HG03432 (cell line): ENCODE measurements at regions not wholly inside any gene's neighbourhood (a gene's known extent, or its start where the extent isn't known, plus 50 kb on each side); places are given as distances from the start of the nearest gene placed in this dataset.
"Not testable (repeated sequence)": the region's sequence is repeated elsewhere in the genome, so short reads cannot be mapped to it uniquely, and the experiment has no call there.

Source experiments
- ATAC-seq: cut with Tn5 transposase; IDR thresholded peaks from one replicate; pipeline ENCODE4 v1.9.1; 2021; ENCODE audit warnings: mild to moderate bottlenecking, moderate library complexity; ENCODE audit not compliant: unreplicated experiment

DNA sequence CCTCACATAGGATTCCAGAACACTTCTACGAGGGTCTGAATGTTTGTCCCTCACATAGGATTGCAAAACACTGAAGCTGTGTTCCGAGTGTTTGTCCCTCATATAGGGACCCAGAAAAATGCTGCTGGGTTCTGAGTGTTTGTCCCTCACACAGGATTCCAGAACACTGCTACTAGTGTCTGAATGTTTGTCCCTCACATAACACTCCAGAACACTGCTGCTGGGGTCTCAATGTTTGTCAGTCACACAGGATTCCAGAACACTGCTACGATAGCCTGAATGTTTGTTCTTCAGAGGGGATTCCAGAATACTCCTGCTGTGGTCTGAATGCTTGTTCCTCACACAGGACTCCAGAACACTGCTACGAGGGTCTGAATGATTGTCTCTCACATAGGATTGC lies 218.7 kb downstream of the FOXD4L6 start:
- ATAC-seq: no peak

DNA sequence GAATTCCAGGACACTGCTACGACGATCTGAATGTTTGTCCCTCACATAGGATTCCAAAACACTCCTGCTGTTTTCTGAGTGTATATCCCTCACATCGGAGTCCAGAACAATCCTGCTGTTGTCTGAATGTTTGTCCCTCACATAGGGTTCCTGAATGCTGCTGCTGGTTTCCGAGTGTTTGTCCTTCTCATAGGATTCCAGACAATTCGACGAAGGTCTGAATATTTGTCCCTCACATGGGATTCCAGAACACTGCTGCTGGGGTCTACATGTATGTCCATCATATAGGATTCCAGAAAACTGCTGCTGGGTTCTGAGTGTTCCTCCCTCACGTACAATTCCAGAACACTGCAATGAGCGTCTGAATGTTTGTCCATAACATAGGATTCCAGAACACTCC lies 219.4 kb downstream of the FOXD4L6 start:
- not testable (repeated sequence) for ATAC-seq

DNA sequence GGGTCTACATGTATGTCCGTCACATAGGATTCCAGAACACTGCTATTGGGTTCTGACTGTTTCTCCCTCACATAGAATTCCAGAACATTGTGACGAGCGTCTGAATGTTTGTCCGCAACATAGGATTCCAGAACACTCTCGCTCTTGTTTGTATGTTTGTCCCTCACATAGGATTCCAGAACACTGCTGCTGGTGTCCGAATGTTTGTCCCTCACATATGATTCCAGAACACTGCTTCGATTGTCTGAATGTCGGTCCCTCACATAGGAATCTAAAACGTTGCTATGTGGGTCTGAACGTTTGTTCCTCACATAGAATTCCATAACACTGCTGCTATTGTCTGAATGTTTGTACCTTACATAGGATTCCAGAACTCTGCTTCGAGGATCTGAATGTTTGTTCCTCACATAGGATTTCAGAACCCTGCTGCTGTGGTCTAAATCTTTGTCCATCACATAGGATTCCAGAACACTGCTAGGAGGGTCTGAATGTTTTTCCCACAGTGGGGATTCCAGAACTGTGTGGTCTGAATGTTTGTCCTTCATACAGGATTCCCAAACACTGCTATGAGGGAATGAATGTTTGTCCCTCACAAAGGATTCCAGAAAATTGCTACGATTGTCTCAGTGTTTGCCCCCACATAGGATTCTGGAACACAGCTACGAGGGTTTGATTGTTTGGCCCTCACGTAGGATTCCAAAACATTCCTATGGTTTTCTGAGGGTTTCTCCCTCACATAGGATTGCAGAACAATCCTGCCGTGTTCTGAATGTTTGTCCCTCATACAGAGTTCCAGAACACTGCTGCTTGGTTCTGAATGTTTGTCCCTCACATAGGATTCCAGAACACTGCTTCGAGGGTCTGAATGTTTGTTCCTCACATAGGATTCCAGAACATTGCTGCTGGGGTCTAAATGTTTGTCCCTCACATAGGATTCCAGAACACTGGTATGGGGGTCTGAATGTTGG lies 220.5 kb downstream of the FOXD4L6 start:
- no peak for ATAC-seq

DNA sequence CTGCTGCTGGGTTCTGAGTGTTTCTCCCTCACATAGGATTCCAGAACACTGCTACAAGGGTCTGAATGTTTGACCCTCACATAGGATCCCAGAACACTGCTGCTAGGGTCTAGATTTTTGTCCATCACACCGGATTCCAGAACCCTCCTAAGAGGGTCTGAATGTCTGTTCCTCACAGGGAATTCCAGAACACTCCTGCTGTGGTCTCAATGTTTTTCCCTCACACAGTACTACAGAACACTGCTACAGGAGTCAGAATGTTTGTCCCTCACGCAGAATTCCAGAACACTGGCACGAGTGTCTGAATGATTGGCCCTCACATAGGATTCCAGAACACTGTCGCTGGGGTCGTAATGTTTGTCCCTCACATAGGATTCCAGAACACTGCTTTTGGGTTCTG lies 221.6 kb downstream of the FOXD4L6 start:
- ATAC-seq: not testable (repeated sequence)

DNA sequence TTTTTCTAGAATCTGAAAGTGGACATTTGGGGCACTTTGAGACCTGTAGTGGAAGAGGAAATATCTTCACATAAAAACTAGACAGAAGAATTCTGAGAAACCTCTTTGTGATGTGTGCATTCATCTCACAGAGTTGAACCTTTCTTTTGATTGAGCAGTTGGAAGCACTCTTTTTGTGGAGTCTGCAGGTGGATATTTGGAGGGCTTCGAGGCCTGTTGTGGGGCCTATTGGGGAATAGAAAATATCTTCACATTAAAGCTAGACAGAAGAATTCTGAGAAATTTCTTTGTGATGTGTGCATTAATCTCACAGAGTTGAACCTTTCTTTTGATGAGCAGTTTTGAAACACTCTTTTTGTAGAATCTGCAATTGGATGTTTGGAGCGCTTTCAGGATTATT lies 236.2 kb downstream of the FOXD4L6 start:
- ATAC-seq: not testable (repeated sequence)

DNA sequence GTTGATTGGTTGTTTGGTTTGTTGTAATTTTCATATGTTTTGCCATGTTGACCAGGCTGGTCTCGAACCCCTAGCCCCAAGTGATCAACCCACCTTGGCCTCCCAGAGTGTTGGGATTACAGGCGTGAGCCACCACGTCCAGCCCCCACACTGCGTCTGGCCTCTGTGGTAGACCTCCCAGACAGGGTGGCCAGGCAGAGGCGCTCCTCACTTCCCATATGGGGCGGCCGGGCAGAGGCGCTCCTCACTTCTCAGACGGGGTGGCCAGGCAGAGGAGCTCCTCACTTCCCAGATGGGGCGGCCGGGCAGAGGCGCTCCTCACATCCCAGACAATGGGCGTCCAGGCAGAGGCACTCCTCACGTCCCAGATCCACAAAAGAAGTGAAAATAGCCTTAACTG lies 242.6 kb downstream of the FOXD4L6 start:
- ATAC-seq: not testable (repeated sequence)

DNA sequence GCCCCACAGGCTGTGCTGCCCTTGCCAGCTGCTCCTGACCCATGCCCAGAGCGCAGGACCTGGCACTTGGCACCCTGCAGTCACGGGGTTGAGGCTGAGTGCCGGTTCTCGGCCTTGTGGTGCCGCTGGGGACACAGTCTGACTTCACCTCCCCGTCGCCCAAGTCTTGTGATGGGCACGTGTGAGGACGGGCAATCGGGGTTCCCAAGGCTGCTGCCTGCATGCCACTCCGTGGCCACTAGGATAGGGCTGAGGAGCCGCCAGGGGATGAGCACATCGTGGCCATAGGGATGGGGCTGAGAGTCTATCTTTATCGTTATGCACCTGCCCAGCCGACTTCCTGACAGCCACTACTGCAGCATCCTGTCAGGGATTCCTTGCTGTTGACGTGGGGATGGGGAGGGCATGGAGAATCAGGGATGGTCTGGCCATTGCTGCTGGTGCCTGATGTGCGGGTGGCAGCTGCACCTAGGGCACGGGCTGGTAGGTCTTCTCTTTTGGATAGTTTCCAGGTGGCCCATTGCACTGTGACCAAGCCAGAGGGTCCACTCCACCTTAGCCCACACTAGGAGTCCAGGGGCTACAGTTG lies 243.5 kb downstream of the FOXD4L6 start:
- not testable (repeated sequence) for ATAC-seq

DNA sequence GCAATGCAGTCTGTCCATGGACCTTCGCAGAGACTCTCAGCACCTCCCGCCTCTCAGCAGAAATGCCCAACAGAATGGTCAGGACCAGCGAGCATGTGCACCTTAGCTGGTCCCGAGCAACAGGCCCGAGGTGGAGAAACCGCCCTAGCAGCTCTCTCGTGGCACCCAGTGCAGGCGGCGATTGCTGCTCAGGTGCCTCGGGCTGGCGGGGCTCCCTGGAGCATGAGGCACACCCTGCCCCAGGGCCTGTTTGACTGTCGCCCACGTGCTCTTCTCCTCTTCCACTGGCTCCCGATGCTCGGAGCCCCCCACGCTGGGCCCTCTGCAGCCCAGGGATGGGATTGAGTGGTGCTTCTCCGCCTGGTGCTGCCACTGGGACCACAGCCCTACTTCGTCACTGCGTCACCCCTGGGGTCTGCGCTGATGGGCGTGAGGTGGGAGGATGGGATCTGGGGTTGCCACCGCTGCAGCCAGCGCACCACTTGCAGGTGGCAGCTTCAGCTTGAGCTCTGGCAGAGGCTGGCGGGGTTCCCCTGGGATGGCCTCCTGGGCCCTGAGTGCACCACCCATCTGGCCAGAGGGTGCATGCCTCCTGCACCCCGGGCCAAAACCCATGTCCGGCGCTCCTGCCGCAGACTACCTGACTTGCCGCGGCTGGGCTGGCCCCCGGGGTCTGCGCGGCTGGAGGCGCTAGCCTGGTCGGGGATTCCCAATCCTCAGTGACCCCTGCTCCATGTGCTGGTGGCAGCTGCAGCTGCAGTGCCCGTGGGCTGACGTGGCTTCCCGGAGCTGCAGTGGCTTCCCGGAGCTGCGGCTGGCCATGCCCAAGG lies 244.2 kb downstream of the FOXD4L6 start:
- no peak for ATAC-seq

DNA sequence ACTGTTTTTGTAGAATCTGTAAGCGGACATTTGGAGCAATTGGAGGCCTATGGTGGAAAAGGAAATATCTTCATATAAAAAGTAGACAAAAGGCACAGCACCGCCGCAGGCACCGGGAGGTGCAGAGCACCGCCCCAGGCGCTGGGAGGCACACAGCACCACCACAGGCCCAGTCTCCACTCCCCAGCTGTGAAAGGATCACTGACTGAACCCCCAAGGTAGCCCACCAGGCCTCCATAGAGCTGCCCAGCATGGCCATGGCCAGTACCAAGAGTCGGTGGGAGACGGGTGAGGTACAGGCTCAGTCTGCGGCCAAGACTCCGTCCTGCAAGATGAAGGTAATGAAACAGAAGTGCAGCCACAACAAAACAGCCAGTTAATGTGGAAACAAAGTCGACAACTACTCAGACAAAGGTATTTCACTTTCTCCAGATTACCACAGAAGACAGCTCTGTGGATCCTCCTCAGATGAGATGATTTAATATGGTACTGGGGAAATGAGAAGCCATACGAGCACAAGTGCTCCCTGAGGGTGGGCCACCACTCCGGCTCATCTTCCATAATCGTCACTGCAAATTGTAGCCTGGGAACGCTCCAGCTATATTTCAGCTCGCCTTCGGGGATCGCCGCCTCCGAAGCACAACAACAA lies 244.9 kb downstream of the FOXD4L6 start:
- not testable (repeated sequence) for ATAC-seq

DNA sequence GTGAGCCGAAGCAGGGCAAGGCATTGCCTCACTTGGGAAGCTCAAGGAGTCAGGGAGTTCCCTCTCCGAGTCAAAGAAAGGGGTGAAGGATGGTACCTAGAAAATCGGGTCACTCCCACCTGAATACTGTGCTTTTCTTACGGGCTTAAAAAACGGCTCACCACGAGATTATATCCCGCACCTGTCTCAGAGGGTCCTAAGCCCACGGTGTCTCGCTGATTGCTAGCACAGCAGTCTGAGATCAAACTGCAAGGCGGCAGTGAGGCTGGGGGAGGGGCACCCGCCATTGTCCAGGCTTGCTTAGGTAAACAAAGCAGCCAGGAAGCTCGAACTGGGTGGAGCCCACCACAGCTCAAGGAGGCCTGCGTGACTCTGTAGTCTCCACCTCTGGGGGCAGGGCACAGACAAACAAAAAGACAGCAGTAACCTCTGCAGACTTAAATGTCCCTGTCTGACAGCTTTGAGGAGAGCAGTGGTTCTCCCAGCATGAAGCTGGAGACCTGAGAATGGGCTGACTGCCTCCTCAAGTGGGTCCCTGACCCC lies 254.7 kb downstream of the FOXD4L6 start:
- ATAC-seq: not testable (repeated sequence)

DNA sequence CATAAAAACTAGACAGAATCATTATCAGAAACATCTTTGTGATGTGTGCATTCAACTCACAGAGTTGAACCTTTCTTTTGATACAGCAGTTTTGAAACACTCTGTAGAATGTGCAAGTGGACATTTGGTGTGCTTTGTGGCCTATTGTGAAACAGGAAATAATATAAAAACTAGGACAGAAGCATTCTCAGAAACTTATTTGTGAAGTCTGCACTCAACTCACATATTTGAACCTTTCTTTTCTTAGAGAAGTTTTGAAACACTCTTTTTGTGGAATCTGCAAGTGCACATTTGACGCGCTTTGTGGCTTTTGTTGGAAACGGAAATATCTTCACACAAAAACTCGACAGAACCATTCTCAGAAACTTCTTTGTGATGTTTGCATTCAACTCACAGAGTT lies 260.0 kb downstream of the FOXD4L6 start:
- not testable (repeated sequence) for ATAC-seq
